ENCODE measurements at regions not wholly inside any gene's neighbourhood (a gene's known extent, or its start where the extent isn't known, plus 50 kb on each side); places are given as distances from the start of the nearest gene placed in this dataset.

DNA sequence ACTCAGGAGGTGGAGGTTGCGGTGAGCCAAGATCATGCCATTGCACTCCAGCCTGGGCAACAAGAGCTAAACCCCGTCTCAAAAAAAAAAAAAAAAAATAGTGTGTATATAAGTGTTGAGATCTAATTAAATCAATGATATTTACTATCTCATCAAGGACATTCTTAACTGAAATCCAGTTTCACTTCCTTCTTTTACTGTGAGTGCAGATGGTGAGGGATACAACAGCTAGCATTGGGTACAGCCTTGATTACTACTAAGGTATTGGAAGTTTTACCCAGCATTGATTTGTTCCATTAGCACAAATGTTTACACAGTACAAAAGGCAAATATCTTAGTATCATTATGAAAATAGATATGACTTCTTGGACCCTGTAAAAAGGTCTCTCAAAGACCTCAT, 546.6 kb downstream of the KCTD12 start:
- intact Hi-C loops (cut with DNase I; ENCODE audit: low total_unique reads): no loop called here
- H3K4me3 ChIP-seq (ENCODE audit: low read depth, poor library complexity, severe bottlenecking): no peak overlapping the region
- DNase-seq (ENCODE audit: low spot score in 2 of 2): no peak
- TF ChIP-seq POLR2A (IDR thresholded peaks at IDR 0.05) (no peak), CTCF (IDR thresholded peaks at IDR 0.05) (no peak)
- 92 to 98% methylated on average over 2 of the region's 2 CpGs for WGBS, 2 donors

DNA sequence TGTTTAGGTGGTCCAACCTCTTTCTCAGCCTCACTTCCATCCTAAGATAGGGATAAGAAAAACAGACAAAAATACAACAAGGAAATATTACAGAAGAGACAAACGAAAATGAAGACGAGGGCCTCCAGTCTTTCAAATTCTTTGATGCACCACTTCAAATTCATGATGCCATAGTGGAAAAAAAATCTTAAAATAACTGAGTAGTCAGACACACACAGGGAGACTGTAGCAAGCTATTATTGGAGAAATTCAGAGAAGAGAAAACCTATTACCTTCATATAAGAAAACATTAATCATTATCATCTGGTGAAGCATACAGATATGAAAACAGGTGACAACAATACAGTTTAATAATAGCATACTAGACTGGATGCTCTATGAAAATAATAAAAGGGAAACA, 548.2 kb downstream of the KCTD12 start:
- no peak overlapping the region for H3K4me3 ChIP-seq (ENCODE audit: low read depth, poor library complexity, severe bottlenecking)
- intact Hi-C loops (cut with DNase I; ENCODE audit: low total_unique reads): no loop called here
- TF ChIP-seq POLR2A (IDR thresholded peaks at IDR 0.05) (no peak), CTCF (IDR thresholded peaks at IDR 0.05) (no peak)
- DNase-seq (ENCODE audit: low spot score in 2 of 2): no peak
- 80 to 86% methylated on average over 2 of the region's 2 CpGs for WGBS, 2 donors

DNA sequence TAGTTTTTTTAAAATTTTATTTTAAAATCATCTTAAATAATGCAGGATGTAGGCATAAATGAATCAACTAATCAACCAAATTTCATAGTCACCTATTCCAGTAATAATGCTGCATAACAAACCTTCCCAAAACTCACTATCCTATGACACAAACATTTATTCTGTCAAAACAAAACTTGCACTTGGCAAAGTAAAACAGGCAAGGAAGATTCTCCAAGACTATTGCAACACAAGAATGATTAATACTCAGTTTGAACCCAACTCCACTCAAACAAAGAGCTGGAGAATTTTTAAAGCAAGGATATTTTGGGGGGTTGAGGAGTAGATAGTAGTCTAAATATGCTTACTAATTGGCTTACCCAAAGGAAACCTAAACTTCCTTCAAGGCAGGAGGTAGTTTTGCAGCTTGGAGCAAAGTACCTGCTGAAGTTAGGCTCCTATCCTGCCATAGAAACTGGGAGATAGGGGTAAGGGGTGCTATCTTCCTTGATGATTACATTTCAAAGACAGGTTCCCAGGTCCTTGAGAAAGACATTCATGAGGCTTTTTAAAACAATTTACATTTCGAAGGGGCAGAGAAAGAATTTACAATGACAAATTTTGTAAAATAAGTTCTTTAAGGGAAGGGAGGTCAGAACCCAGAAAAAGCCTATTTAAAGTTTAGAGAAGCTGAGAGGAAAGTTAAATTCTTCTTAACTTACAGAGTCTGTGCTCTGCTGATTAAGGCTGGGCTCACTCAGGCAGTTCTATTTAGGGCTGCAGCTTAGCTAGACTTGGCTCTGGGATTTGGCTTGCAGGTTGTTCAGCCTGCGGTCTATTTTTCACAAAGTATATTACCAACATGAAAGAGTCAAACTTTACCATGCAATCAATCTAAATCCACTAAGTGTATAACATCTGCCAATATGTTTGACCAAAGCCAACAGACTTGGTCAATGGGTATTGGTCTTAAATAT, 549.0 kb downstream of the KCTD12 start:
- intact Hi-C loops (cut with DNase I; ENCODE audit: low total_unique reads): no loop called here
- no peak overlapping the region for H3K4me3 ChIP-seq (ENCODE audit: low read depth, poor library complexity, severe bottlenecking)
- whole genome bisulfite sequencing, 2 donors: 68 to 75% methylated on average over 2 of the region's 2 CpGs
- no peak for DNase-seq (ENCODE audit: low spot score in 2 of 2)
- no peak for TF ChIP-seq POLR2A (IDR thresholded peaks at IDR 0.05)
- no peak for TF ChIP-seq CTCF (IDR thresholded peaks at IDR 0.05)

DNA sequence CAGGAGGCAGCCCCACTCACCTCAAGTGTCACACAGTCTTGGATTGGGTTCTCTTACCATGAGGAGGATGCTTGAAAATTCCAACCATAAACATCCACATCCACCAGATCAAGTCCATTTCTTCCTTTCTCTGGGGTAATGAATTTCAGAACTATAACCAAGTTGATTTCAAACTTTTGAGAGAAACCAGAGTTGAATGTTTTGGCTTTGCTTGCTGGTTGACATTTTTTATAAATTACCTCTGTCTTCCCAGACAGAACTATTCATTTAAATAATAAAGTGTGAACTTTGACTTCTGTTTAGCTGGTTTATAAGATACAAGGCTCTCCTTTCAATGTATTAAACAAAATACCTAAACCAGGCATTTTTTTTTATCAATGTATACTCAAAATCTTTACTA, 550.7 kb downstream of the KCTD12 start:
- intact Hi-C loops (cut with DNase I; ENCODE audit: low total_unique reads): no loop called here

GRCh38 chr13:76331943-76332712, 554.1 kb downstream of the KCTD12 start:
- TF ChIP-seq CTCF (IDR thresholded peaks at IDR 0.05) (no peak), POLR2A (IDR thresholded peaks at IDR 0.05) (no peak)
- no peak for DNase-seq (ENCODE audit: low spot score in 2 of 2)
- no peak overlapping the region for H3K4me3 ChIP-seq (ENCODE audit: low read depth, poor library complexity, severe bottlenecking)
- intact Hi-C loops (cut with DNase I; ENCODE audit: low total_unique reads): no loop called here
- 14 to 22% methylated on average over 1 of the region's 1 CpG for WGBS, 2 donors

More for the DNA sequence above, 550.7 kb downstream of the KCTD12 start:
- DNase-seq (ENCODE audit: low spot score in 2 of 2): no peak
- no peak overlapping the region for H3K4me3 ChIP-seq (ENCODE audit: low read depth, poor library complexity, severe bottlenecking)
- no peak for TF ChIP-seq CTCF (IDR thresholded peaks at IDR 0.05)
- TF ChIP-seq POLR2A (IDR thresholded peaks at IDR 0.05): no peak
